Right lung (tissue), 2 donors: ENCODE measurements at regions not wholly inside any gene's neighbourhood (a gene's known extent, or its start where the extent isn't known, plus 50 kb on each side); places are given as distances from the start of the nearest gene placed in this dataset.

Experiments used
- DNase-seq, 2 donors: peaks; one replicate each; pipeline ENCODE4 v3.0.0-alpha.2; 2013

DNA sequence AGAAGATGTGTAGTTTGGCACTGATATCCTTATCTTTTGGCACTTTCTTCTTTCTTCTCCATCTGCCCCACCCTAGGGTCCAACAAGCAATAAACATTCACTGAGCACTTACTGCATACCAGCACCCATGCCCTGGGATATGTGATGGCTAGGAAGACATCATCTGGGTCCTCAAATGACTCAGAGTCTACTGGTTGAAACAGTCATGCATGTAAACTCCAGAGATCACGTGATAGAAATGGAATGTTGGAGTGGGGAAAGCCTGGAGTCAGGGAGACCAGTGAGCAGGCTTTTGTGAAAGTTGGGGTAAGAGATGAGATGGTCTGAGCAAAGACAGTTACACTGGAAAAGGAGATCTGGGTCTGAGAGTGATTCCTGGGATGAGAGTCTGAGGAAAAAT is 724.9 kb upstream of the TENM4 start:
- DNase-seq: no peak

DNA sequence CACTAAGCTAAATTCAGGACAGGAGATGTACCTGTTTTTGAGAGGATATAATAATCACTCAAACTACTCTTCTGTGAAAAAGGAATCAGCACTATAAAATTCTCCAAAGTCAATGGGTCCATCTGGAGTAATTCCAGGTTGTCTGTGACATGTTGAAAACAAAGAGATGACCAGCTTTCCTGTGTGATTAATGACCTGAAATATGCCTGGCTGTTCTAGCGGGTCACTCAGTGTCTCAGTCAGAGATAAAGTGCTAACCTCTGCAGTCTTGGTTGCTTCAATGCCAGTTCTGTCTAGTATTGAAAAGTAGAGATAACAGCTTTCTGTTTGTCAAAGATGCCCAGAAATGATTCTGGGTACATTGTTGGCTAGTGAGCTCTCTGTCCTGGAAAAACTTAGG is 722.6 kb upstream of the TENM4 start:
- no peak for DNase-seq

DNA sequence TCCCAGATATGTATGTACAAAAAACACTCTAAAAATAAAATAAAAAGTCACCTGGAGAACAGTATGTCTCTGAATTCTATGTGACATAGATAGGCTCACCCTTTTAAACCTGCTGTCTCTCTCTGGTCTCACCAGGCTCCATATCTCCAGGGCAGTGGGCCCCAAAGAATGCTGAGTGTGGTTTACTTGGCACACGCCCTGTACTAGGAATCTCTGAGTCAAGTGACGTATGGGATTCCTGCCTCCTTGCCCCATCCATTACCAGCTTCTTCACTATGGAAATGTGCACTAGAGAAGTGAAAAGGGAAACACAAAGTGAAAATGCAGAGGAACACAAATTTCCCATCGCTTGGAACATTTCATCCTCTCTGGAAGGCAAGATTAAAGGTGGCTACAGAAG is 722.2 kb upstream of the TENM4 start:
- DNase-seq: no peak

- no peak for DNase-seq
Measured at GRCh38 chr11:80162387-80162786, 721.6 kb upstream of the TENM4 start.

DNA sequence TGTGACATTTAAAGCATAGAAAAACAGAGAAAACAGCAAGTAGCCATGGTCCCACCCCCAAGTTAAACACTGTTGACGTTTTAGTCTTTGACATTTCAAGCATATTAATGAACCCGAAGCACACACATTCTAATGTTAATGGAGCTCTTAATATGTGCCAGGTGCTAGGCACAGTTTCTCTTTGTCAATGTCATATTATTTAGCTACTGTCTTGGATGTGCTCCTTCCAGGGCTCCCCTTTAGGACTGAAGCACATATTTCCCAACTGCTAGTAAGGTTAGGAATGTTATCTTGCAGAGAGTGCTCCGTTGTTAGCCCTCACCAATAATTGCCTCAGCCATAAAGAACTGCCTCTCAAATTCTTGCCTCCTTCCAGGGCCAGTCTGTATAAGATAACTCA is 716.6 kb upstream of the TENM4 start:
- DNase-seq: no peak

DNA sequence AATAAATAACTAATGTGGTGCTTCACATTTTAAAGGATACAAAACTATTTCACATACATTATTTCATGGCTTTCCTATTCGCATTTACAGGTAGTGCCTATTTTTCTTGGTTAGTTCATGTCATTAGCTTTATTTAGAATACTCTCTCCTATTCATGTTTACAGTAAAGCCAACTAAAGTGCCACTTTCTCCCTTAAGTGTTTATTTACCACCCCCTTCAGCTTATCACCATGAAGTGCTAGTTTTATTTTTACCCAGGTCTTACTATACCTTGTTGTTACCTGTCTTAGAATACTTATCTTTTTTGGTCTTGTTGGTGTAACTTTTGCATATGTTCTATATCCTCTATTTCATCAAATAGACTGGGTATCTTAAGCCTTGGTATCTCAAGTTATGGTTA is 715.2 kb upstream of the TENM4 start:
- DNase-seq: no peak

DNA sequence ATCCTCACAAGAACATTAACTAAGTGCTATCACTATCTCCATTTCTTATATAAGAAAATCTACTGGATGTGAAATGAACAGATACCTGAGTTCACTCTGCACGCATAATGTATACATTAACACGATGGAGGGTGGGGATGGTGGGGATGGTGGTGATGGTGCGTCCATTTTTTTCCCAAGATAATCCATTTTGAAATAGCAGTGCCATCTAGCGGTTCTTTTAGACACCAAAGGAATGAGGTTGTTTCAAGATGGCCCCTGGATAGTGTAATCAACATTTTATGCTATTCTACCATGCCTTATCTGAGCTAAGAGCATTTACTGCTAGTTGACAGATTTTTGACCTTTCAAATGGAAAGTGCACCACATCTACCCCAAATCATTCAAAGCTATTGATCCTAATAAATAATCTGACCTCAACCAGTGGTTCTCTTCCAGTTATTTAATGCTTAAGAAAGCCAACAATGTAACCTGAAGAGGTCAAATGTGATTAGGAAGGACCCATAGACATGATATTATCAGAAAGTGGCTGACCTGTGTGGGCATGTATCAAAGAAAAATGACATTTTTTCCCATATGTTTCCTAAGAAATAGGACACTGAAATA is 714.7 kb upstream of the TENM4 start:
- DNase-seq: no peak

GRCh38 chr11:80146232-80146631 is 705.4 kb upstream of the TENM4 start:
- DNase-seq: no peak

- DNase-seq: no peak
Measured at GRCh38 chr11:80144897-80145594, 704.2 kb upstream of the TENM4 start.

GRCh38 chr11:80136991-80137390 is 696.2 kb upstream of the TENM4 start:
- DNase-seq: no peak

DNA sequence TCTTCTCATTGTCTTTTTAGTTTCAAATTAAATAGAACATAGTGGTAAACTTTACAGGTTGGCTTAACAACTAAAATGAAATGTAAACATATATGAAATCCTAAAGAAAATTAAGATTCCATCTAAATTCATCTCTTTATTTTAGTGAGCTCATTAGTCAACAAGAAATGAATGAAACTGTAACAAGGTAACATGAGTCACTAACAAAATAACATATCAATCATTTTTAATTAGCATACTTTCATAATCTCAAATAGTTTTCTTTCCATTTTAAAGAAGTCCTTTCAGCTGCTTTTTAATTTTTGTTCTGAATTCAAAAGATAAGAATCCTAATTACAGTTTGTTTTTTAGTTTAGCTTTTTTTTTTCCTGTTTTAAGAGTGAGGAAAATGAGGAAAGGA is 688.6 kb upstream of the TENM4 start:
- DNase-seq: no peak

- DNase-seq: no peak
Measured at GRCh38 chr11:80122211-80122610, 681.4 kb upstream of the TENM4 start.

DNA sequence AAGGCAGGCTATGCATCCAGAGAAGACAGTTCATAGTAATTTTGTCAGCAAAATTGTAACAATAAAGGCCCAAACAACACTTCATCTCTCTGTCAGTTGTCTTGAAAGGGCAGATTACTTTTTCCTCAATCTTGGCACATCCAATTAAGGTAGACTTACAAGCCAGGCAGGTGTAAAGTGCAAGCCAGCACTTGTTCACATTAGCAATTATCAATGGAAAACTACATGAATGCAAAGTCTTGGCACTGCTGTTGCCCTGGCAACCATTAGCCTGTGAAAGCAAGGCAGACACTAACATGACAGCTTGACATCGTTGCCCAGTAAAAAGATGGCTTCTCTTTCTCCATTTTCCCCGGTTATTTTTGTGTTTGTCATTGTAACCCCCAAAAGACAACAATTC is 677.2 kb upstream of the TENM4 start:
- DNase-seq: no peak

DNA sequence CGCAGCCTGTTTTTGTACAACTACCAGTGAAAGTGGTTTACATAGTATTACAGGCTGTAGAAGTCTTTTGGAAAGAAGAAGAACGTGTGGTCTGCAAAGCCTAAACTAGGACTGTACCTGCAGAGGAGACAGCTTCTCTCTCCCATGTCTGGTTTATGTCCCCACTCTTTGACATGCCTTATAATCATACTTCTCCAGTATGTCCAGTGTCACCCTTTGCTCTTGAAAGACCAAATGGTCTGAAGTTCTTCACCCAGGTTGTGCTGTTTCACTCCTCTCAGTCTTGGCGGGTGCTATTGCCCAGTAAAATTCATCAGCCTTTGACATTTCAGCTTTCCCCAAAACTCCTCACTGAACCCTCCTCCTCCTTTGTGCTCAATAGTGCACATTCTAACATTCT is 676.0 kb upstream of the TENM4 start:
- DNase-seq: no peak

DNA sequence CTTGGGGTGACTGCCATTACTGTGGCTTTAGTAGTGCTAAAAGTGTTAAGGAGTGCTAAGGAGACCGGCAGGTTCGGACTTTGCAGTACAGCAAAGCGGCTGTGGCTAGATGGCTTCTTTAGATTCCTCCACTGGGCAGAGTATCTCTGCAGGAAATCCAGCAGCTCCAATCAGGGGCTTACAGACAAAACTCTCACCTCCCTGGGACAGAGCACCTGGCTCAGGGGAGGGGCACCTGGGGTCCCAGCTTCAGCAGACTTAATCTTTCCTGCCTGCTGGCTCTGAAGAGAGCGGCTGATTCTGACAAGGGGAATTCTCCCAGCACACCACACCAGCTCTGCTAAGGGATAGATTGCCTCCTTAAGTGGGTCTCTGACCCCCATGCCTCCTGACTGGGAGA is 668.8 kb upstream of the TENM4 start:
- no peak for DNase-seq

DNA sequence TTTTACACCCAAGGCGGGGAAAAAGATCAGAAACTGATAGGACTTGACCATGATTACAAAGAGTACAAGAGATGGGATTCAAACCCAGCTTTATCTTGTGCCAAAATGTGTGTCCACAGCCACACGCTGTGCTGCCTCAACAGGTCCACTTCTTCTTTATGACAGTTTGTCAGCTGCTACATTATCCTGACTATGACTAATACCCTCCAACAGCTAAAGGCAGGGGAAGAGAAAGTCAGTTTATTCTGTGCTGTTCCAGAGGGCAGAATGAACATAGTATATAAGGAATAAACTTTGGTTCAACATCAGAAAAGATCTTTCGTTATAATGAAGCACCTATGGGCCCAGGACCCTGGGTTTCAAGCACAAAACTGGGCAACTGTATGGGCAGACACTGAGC is 668.2 kb upstream of the TENM4 start:
- DNase-seq: no peak

DNA sequence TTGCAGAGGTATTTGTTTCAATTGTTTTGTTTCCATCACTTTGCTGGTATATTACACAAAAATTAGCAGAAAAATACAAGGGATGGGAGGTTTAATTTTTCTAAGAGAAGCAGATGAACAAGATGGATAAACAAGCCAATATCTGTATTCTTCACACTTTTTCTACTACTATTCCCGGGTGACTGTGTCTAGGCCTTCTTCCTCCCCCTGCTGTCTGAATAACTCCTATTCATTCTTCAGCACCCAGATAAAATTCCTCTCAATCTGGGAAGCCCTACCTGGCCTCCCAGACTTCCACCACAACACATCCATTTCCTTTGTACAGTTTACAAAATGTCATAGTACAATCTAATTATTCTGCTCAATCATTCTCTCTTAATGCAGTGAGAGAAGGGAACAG is 666.6 kb upstream of the TENM4 start:
- no peak for DNase-seq

- DNase-seq: no peak
Measured at GRCh38 chr11:80104191-80104590, 663.4 kb upstream of the TENM4 start.

- DNase-seq: no peak
Measured at GRCh38 chr11:80103142-80103859, 662.5 kb upstream of the TENM4 start.

DNA sequence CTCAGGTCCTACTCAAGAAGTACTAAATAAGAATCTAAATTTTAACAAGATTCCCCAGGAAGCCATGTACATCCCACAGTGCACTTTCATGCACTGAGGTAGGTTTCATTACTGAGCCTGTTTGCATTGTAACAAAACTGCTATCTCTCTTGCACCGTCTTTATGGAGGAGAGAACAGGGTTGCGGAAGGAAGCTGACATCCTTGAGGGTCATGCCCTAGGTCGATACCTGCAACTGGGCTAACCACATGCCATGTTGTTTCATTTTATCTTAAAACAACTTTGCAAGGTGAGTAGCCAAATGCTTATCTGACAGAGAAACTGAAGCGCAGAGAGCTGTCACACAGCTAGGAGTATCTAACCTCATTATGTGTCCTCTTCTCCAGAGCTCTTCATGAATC is 656.3 kb upstream of the TENM4 start:
- no peak for DNase-seq

GRCh38 chr11:80096736-80097135 is 655.9 kb upstream of the TENM4 start:
- DNase-seq: no peak

DNA sequence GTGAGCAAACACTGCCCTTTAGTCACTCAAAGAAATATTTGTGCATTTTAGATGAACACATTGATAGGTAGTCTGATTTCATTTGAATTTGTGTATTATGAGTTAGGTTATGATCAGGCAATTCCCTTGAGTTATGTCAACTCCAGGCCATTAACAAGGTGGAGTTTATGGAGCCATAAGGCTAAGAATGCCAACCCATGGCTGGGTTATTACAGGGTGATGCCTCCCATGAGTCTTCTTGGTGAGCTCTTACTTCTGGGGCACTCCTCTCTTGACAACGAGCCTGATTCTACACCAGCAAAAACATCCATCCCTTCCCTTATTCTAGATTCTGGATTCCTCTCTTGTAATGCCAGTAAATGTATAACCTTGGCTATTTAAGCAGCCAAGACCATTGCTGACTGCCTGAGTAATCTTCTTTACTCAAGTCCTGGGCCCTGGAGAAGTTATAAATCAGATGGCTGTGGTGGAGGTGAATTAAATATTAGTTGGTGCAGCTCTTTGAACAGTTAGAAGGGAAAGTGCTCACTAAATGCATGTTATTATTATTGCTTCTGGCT is 645.7 kb upstream of the TENM4 start:
- DNase-seq: no peak

GRCh38 chr11:80085563-80085962 is 644.7 kb upstream of the TENM4 start:
- DNase-seq: no peak
